ENCODE measurements at regions not wholly inside any gene's neighbourhood (a gene's known extent, or its start where the extent isn't known, plus 50 kb on each side); places are given as distances from the start of the nearest gene placed in this dataset.

GRCh38 chr10:28774051-28774995, 97.0 kb downstream of the BAMBI start:
- Mint-ChIP-seq H3K9me3 (peaks cover 6% of the 10 kb centered on the region), H3K4me3 (no peak overlapping the region), H3K27ac (no peak overlapping the region), H3K27me3 (no peaks in the 10 kb centered on the region), H3K4me1 (no peaks in the 10 kb centered on the region), H3K36me3 (no peaks in the 10 kb centered on the region)
- ATAC-seq, result no peak

DNA sequence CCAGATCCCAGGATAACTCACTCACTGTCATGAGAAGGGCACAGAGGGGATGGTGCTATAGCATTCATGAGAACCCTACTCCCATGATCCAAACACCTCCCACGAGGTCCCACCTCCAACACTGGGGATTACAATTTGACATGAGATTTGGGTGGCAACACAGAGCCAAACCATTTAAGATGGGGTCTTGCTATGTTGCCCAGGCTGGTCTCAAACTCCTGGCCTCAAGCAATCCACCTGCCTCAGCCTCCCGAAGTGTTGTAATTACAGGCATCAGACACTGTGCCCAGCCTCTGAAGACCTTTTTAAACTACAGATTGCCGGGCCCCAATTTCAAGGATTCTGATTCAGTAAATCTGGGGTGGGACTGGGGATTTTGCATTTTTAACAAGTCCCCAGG, 98.5 kb downstream of the BAMBI start:
- Mint-ChIP-seq H3K4me1 (no peaks in the 10 kb centered on the region), H3K9me3 (peaks cover 6% of the 10 kb centered on the region), H3K27ac (no peak overlapping the region), H3K36me3 (no peaks in the 10 kb centered on the region), H3K4me3 (no peak overlapping the region), H3K27me3 (no peaks in the 10 kb centered on the region)
- no peak for ATAC-seq

DNA sequence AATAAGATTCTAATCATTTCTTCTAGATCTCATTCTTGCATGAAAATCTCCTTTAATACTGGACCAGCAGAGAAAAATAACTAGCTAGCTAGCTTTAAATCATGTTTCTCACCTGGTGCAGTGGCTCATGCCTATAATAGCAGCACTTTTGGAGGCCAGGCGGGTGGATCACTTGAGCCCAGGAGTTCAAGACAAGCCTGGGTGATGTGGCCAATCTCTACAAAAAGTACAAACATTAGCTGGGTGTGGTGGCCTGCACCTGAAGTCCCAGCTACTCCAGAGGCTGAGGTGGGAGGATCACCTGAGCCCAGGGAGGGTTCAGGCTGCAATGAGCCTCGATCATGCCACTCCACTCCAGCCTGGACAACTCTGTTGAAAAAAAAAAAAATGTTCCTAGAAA, 99.2 kb downstream of the BAMBI start:
- H3K36me3 Mint-ChIP-seq, result no peaks in the 10 kb centered on the region
- H3K4me1 Mint-ChIP-seq, result no peaks in the 10 kb centered on the region
- no peak overlapping the region for H3K4me3 Mint-ChIP-seq

DNA sequence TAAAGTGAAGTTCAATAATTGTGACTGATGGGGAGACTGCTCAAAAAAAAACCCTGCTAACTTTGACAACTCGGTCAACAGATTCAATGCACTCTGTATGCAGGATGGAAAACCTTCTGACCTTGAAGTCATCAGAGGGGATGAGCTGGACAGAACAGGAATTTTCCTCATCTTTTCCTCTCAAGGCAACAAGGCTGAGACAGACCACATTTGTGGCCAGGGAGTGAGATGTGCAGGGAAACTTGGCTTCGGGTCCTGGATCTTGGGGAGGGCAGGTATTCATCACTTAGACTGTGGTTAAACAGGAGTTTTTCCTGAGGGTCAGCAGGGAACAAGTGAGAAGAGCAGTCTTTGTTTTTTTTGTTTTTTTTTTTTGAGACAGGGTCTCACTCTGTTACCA, 100.6 kb downstream of the BAMBI start:
- H3K27me3 Mint-ChIP-seq, result no peaks in the 10 kb centered on the region
- no peaks in the 10 kb centered on the region for H3K36me3 Mint-ChIP-seq
- H3K4me3 Mint-ChIP-seq, result no peak overlapping the region

More for the DNA sequence above, 99.2 kb downstream of the BAMBI start:
- Mint-ChIP-seq H3K27me3 (no peaks in the 10 kb centered on the region), H3K27ac (no peak overlapping the region), H3K9me3 (peaks cover 2% of the 10 kb centered on the region)
- ATAC-seq, result no peak

GRCh38 chr10:28778524-28778923, 101.2 kb downstream of the BAMBI start:
- ATAC-seq, result no peak
- Mint-ChIP-seq H3K36me3 (no peaks in the 10 kb centered on the region), H3K4me3 (no peak overlapping the region), H3K9me3 (peaks cover 2% of the 10 kb centered on the region), H3K27me3 (no peaks in the 10 kb centered on the region), H3K4me1 (no peaks in the 10 kb centered on the region), H3K27ac (no peak overlapping the region)

More for the DNA sequence above, 100.6 kb downstream of the BAMBI start:
- no peaks in the 10 kb centered on the region for H3K4me1 Mint-ChIP-seq
- peaks cover 2% of the 10 kb centered on the region for H3K9me3 Mint-ChIP-seq
- no peak overlapping the region for H3K27ac Mint-ChIP-seq
- no peak for ATAC-seq

DNA sequence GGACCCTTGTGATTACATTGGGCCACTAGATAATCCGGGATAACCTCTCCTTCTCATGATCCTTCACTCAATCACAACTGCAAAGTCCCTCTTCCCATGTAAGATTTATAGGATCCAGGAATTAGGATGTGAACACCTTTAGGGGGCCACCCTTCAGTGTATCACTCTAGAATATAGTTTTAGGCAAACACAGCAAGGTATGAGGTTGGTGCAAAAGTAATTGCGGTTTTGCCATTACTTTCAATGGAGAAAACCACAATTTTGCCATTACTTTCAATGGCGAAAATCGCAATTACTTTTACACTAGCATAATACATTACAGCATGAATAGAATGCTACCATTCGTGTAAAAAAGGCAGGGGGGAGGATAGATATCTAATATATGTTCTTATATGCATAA, 104.0 kb downstream of the BAMBI start:
- H3K9me3 Mint-ChIP-seq, result no peaks in the 10 kb centered on the region
- H3K27ac Mint-ChIP-seq, result no peak overlapping the region
- no peaks in the 10 kb centered on the region for H3K27me3 Mint-ChIP-seq
- H3K4me3 Mint-ChIP-seq, result no peak overlapping the region
- no peaks in the 10 kb centered on the region for H3K4me1 Mint-ChIP-seq
- H3K36me3 Mint-ChIP-seq, result no peaks in the 10 kb centered on the region
- no peak for ATAC-seq

- no peaks in the 10 kb centered on the region for H3K36me3 Mint-ChIP-seq
- H3K4me3 Mint-ChIP-seq, result no peak overlapping the region
- ATAC-seq, result no peak
- no peaks in the 10 kb centered on the region for H3K9me3 Mint-ChIP-seq
- H3K27me3 Mint-ChIP-seq, result peaks cover 8% of the 10 kb centered on the region
- H3K27ac Mint-ChIP-seq, result no peak overlapping the region
- peaks cover under 1% of the 10 kb centered on the region for H3K4me1 Mint-ChIP-seq
These were observed 105.8 kb downstream of the BAMBI start for GRCh38 chr10:28783087-28783486.

DNA sequence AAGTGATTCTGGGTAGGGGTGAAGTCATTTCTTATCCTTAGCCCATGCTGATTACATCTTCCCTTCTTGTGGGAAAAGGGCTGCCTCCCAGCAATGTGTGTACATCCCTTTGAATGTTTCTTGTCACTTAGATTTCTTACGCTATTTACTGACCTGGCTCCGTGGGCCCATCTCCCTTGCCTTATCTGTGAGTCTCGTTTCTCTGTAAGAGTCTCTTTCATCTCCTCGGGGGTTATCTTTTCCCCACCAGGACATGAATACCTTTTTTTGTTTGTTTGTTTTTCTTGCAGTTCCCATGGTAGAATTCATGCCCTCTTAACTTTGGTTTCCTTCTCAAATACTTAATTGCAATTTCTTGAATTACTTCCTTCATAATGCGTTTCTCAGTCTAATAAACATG, 107.7 kb downstream of the BAMBI start:
- no peak overlapping the region for H3K4me3 Mint-ChIP-seq
- no peak for ATAC-seq
- peaks cover 25% of the 10 kb centered on the region for H3K27me3 Mint-ChIP-seq
- no peak overlapping the region for H3K27ac Mint-ChIP-seq
- no peaks in the 10 kb centered on the region for H3K36me3 Mint-ChIP-seq
- no peaks in the 10 kb centered on the region for H3K9me3 Mint-ChIP-seq
- H3K4me1 Mint-ChIP-seq, result peaks cover 10% of the 10 kb centered on the region

GRCh38 chr10:28788252-28788651, 110.9 kb downstream of the BAMBI start:
- no peaks in the 10 kb centered on the region for H3K36me3 Mint-ChIP-seq
- H3K9me3 Mint-ChIP-seq, result no peaks in the 10 kb centered on the region

GRCh38 chr10:28788762-28789161, 111.4 kb downstream of the BAMBI start:
- ATAC-seq, result no peak
- Mint-ChIP-seq H3K36me3 (no peaks in the 10 kb centered on the region), H3K9me3 (no peaks in the 10 kb centered on the region), H3K4me3 (peak overlapping the region; percentile 19), H3K27me3 (peaks cover 25% of the 10 kb centered on the region), H3K27ac (peak overlapping the region; percentile 51), H3K4me1 (peaks cover 10% of the 10 kb centered on the region)

More at GRCh38 chr10:28788252-28788651, 110.9 kb downstream of the BAMBI start:
- peaks cover 25% of the 10 kb centered on the region for H3K27me3 Mint-ChIP-seq
- peak; percentile 89 for ATAC-seq
- peak overlapping the region; percentile 19 for H3K4me3 Mint-ChIP-seq
- H3K27ac Mint-ChIP-seq, result peak overlapping the region; percentile 51
- H3K4me1 Mint-ChIP-seq, result peaks cover 10% of the 10 kb centered on the region

GRCh38 chr10:28790146-28790545, 112.8 kb downstream of the BAMBI start:
- ATAC-seq, result no peak
- Mint-ChIP-seq H3K9me3 (no peaks in the 10 kb centered on the region), H3K27me3 (peaks cover 25% of the 10 kb centered on the region), H3K4me3 (no peak overlapping the region), H3K27ac (no peak overlapping the region), H3K36me3 (no peaks in the 10 kb centered on the region), H3K4me1 (peaks cover 10% of the 10 kb centered on the region)

DNA sequence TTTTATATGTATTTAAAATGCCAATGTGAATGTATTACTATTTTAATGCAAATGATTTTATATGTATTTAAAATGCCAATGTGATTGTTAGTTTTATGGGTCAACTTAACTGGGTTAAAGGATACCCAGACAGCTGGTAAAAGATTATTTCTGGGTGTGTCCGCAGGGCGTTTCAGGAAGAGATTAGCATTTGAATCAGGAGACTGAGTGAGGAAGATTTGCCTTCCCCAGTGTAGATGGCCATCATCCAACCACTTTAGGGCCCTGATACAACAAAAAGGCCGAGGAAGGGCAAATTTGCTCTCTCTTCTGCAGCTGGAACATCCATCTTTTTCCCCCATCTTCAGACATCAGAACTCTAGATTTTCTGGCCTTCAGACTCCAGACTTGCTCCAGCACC, 116.2 kb downstream of the BAMBI start:
- H3K4me1 Mint-ChIP-seq, result peaks cover 6% of the 10 kb centered on the region
- H3K27me3 Mint-ChIP-seq, result peaks cover 12% of the 10 kb centered on the region
- no peak for ATAC-seq
- H3K4me3 Mint-ChIP-seq, result no peak overlapping the region
- no peak overlapping the region for H3K27ac Mint-ChIP-seq
- H3K9me3 Mint-ChIP-seq, result peaks cover 2% of the 10 kb centered on the region
- H3K36me3 Mint-ChIP-seq, result no peaks in the 10 kb centered on the region

DNA sequence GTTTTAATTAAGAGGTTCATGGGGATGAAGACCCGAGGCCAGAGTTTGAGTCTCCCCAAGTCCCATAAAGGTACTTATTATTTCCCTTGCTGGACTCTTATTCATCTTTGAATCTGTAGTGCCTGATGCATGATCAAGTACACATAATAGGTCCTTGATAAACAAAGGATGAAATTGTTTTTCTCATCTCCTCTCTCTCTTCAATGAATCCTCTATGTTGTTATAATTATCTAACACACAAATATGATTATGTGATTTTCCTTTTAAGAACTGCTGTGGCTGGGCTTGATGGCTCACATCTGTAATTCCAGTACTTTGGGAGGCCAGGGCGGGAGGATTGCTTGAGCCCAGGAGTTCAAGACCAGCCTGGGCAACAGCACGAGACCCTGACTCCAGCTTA, 117.7 kb downstream of the BAMBI start:
- Mint-ChIP-seq H3K27ac (no peak overlapping the region), H3K4me3 (no peak overlapping the region), H3K4me1 (no peaks in the 10 kb centered on the region), H3K36me3 (no peaks in the 10 kb centered on the region), H3K9me3 (peaks cover 2% of the 10 kb centered on the region), H3K27me3 (no peaks in the 10 kb centered on the region)
- no peak for ATAC-seq

DNA sequence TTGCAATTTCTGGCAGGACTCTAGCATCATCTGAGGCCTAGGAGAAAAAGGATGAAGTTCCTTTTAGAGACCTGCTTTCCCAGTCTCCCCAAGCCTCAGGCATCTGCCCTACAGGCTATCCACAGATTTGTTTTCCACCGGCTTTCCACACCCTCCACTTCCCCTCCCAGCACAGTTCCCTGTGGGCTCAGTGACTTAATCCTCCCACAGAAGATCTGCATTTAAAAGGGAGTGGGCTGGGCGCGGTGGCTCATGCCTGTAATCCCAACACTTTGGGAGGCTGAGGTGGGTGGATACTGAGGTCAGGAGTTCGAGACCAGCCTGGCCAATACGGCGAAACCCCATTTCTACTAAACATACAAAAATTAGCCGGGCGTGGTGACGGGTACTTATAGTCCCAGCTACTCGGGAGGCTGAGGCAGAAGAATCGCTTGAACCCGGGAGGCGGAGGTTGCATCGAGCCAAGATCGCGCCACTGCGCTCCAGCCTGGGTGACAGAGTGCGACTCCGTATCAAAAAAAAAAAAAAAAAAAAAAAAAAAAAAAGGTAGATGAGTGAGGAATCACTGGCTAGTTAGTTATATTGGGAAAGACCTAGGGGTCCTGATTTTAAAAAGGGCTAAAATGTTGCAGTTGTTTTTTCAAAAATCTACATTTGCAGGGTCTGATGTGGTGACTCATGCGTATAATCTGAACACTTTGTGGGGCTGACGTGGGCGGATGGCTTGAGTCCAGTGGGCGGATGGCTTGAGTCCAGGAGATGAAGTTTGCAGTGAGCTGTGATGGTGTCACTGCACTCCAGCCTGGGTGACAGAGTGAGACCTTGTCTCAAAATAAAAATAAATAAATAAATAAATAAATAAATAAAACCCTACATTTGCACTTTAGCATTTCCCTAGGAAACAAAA, 119.5 kb downstream of the BAMBI start:
- Mint-ChIP-seq H3K36me3 (no peaks in the 10 kb centered on the region), H3K27ac (no peak overlapping the region), H3K4me3 (no peak overlapping the region), H3K27me3 (no peaks in the 10 kb centered on the region), H3K4me1 (no peaks in the 10 kb centered on the region), H3K9me3 (peaks cover 2% of the 10 kb centered on the region)
- ATAC-seq, result no peak

DNA sequence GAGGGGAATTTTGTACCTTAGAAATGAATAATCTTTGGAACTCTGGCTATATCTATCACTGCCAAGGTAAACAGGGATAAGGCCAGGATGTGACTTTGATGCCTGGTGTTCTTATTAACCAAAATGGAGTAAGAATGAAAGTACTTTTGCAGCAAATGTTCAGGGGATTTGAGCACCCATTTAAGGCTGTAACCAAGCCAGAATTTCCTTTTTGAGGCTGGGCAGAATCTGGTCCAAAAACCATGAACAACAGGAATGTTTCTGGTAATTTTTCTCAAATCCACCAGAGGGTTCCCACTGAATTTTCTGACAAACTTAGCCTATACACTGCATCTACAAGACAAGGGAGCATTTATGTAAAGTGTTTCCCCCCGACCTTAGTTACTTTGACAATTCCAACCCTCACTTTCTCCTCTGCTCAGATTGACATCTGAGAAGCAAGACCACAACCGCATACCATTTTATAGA, 120.6 kb downstream of the BAMBI start:
- Mint-ChIP-seq H3K27me3 (no peaks in the 10 kb centered on the region), H3K36me3 (no peaks in the 10 kb centered on the region), H3K9me3 (peaks cover 2% of the 10 kb centered on the region), H3K4me1 (no peaks in the 10 kb centered on the region), H3K27ac (no peak overlapping the region), H3K4me3 (no peak overlapping the region)
- no peak for ATAC-seq
